ENCODE measurements at regions not wholly inside any gene's neighbourhood (a gene's known extent, or its start where the extent isn't known, plus 50 kb on each side); places are given as distances from the start of the nearest gene placed in this dataset.

- DNase-seq: no peak
Observed at GRCh38 chr2:67660871-67661270, 263.7 kb downstream of the ETAA1 start.

- no peak for DNase-seq
Observed at GRCh38 chr2:67662222-67662621, 265.1 kb downstream of the ETAA1 start.

- DNase-seq: no peak
Observed at GRCh38 chr2:67663776-67664175, 266.6 kb downstream of the ETAA1 start.

- DNase-seq: no peak
Observed at GRCh38 chr2:67666386-67667053, 269.4 kb downstream of the ETAA1 start.

GRCh38 chr2:67667054-67667908 is 270.1 kb downstream of the ETAA1 start:
- DNase-seq: no peak

- DNase-seq: no peak
Observed at GRCh38 chr2:67668538-67668937, 271.4 kb downstream of the ETAA1 start.

GRCh38 chr2:67669168-67669567 is 272.0 kb downstream of the ETAA1 start:
- DNase-seq: no peak

- DNase-seq: no peak
Observed at GRCh38 chr2:67669766-67670165, 272.6 kb downstream of the ETAA1 start.

- DNase-seq: no peak
Observed at GRCh38 chr2:67670747-67671183, 273.6 kb downstream of the ETAA1 start.

- DNase-seq: no peak
Observed at GRCh38 chr2:67671464-67672450, 274.6 kb downstream of the ETAA1 start.

- DNase-seq: no peak
Observed at GRCh38 chr2:67674668-67675067, 277.5 kb downstream of the ETAA1 start.

GRCh38 chr2:67684991-67685390 is 287.9 kb downstream of the ETAA1 start:
- no peak for DNase-seq

GRCh38 chr2:67686254-67686653 is 289.1 kb downstream of the ETAA1 start:
- DNase-seq: no peak

- no peak for DNase-seq
Observed at GRCh38 chr2:67689186-67689585, 292.1 kb downstream of the ETAA1 start.

- DNase-seq: no peak
Observed at GRCh38 chr2:67689651-67690050, 292.5 kb downstream of the ETAA1 start.

- DNase-seq: no peak
Observed at GRCh38 chr2:67694445-67694844, 297.3 kb downstream of the ETAA1 start.

- no peak for DNase-seq
Observed at GRCh38 chr2:67701011-67701410, 303.9 kb downstream of the ETAA1 start.

- DNase-seq: no peak
Observed at GRCh38 chr2:67702284-67702683, 305.2 kb downstream of the ETAA1 start.

GRCh38 chr2:67702937-67703336 is 305.8 kb downstream of the ETAA1 start:
- no peak for DNase-seq

- no peak for DNase-seq
Observed at GRCh38 chr2:67706082-67706481, 308.9 kb downstream of the ETAA1 start.

- DNase-seq: no peak
Observed at GRCh38 chr2:67707896-67708295, 310.8 kb downstream of the ETAA1 start.

GRCh38 chr2:67709835-67710234 is 312.7 kb downstream of the ETAA1 start:
- no peak for DNase-seq

- no peak for DNase-seq
Observed at GRCh38 chr2:67712484-67712883, 315.4 kb downstream of the ETAA1 start.

Measured in NCI-H446 treated with DMSO at 0.1 percent for 48 hours (cell line).